Naive B cell (primary cell): ENCODE measurements at regions not wholly inside any gene's neighbourhood (a gene's known extent, or its start where the extent isn't known, plus 50 kb on each side); places are given as distances from the start of the nearest gene placed in this dataset.

ENCODE experiments used
- ATAC-seq, 2 donors: fragments of 150-1000 bp; cut with Tn5 transposase; 2 replicates each; pipeline ENCODE4 v1.10.0; 2021; ENCODE audit warnings: low read depth in 2 of 2, mild to moderate bottlenecking in 2 of 2, moderate library complexity in 2 of 2
- DNase-seq: peaks from one replicate; pipeline ENCODE4 v3.0.0; 2022
- H3K27ac Mint-ChIP-seq, 6 donors: one replicate each; pipeline ENCODE4 v1.8.0; 2020 to 2022; ENCODE audit warnings: mild to moderate bottlenecking in 6 of 6, mixed read lengths in 6 of 6, moderate library complexity in 5 of 6, inconsistent platforms in 2 of 6
- H3K27me3 Mint-ChIP-seq, 3 donors: one replicate each; pipeline ENCODE4 v1.8.0; 2021 to 2022; ENCODE audit warnings: mixed read lengths in 3 of 3, mild to moderate bottlenecking in 1 of 3
- H3K36me3 Mint-ChIP-seq, 2 donors: one replicate each; pipeline ENCODE4 v1.8.0; 2020 to 2022; ENCODE audit warnings: mixed read lengths in 2 of 2, inconsistent platforms in 1 of 2, mild to moderate bottlenecking in 1 of 2
- H3K4me1 Mint-ChIP-seq, 3 donors: one replicate each; pipeline ENCODE4 v1.8.0; 2020 to 2022; ENCODE audit warnings: mixed read lengths in 3 of 3, inconsistent platforms in 1 of 3, mild to moderate bottlenecking in 1 of 3, moderate library complexity in 1 of 3
- H3K4me3 Mint-ChIP-seq, 8 donors: one replicate each; pipeline ENCODE4 v1.8.0; 2020 to 2022; ENCODE audit warnings: mild to moderate bottlenecking in 8 of 8, mixed read lengths in 8 of 8, moderate library complexity in 8 of 8, inconsistent platforms in 2 of 8
- H3K9me3 Mint-ChIP-seq, 7 donors: one replicate each; pipeline ENCODE4 v1.8.0; 2020 to 2022; ENCODE audit warnings: mixed read lengths in 7 of 7, mild to moderate bottlenecking in 5 of 7, inconsistent platforms in 2 of 7, moderate library complexity in 1 of 7

GRCh38 chr12:34526946-34527345 lies 504.6 kb downstream of the ALG10 start:
- Mint-ChIP-seq H3K9me3 (peaks cover 20 to 62% (median 32%) of the 10 kb centered on the region in 7 donors), H3K36me3 (peaks cover 0 to 12% of the 10 kb centered on the region in 2 donors), H3K27me3 (no peaks in the 10 kb centered on the region), H3K4me1 (no peaks in the 10 kb centered on the region), H3K4me3 (no peak overlapping the region), H3K27ac (no peak overlapping the region)
- ATAC-seq (no peak), DNase-seq (no peak)

DNA sequence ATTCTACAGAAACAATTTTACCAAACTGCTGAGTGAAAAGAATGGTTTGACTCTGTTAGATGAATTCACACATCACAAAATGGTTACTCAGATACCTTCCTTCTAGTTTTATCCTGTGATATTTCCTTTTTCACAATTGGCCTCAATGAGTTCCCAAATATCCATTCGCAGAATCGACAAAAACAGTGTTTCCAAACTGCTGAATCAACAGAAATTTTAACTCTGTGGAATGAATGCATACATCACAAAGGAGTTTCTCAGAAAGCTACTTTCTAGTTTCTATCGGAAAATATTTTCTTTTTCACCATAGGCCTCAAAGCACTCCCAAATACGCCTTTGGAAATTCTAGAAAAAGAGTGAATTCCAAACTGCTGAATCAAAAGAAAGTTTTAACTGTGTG lies 525.0 kb downstream of the ALG10 start:
- no peak for DNase-seq
- Mint-ChIP-seq H3K4me3 (no peak overlapping the region), H3K9me3 (peaks cover 9 to 86% (median 54%) of the 10 kb centered on the region in 7 donors), H3K4me1 (no peaks in the 10 kb centered on the region), H3K27me3 (no peaks in the 10 kb centered on the region), H3K36me3 (peaks cover 0 to 17% of the 10 kb centered on the region in 2 donors), H3K27ac (no peak overlapping the region)
- ATAC-seq, result no peak

DNA sequence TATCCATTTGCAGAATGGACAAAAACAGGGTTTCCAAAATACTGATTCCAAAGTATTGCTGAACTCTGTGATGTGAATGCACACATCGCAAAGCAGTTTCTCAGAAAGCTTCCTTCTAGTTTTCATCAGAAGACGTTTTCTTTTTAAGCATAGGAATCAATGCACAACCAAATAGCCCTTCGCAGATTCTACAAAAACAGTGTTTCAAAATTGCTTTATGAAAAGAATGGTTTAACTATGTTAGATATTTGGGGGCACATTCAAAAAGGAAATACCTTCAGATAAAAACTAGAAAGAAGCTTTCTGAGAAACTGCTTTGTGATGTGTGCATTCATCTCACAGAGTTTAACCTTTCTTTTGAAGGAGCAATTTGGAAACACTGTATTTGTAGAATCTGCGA lies 569.7 kb downstream of the ALG10 start:
- H3K36me3 Mint-ChIP-seq, result peaks cover 0 to 25% of the 10 kb centered on the region in 2 donors
- DNase-seq (no peak), ATAC-seq (no peak)
- H3K9me3 Mint-ChIP-seq, result peaks cover 19 to 87% (median 73%) of the 10 kb centered on the region in 7 donors
- no peak overlapping the region for H3K27ac Mint-ChIP-seq
- no peaks in the 10 kb centered on the region for H3K4me1 Mint-ChIP-seq
- no peak overlapping the region for H3K4me3 Mint-ChIP-seq
- H3K27me3 Mint-ChIP-seq, result no peaks in the 10 kb centered on the region

GRCh38 chr12:34595749-34596733 lies 573.7 kb downstream of the ALG10 start:
- Mint-ChIP-seq H3K4me1 (no peaks in the 10 kb centered on the region), H3K9me3 (peaks cover 31 to 72% (median 62%) of the 10 kb centered on the region in 7 donors), H3K27ac (no peak overlapping the region), H3K36me3 (peaks cover 0 to 55% of the 10 kb centered on the region in 2 donors), H3K27me3 (no peaks in the 10 kb centered on the region), H3K4me3 (no peak overlapping the region)
- ATAC-seq (no peak), DNase-seq (no peak)

DNA sequence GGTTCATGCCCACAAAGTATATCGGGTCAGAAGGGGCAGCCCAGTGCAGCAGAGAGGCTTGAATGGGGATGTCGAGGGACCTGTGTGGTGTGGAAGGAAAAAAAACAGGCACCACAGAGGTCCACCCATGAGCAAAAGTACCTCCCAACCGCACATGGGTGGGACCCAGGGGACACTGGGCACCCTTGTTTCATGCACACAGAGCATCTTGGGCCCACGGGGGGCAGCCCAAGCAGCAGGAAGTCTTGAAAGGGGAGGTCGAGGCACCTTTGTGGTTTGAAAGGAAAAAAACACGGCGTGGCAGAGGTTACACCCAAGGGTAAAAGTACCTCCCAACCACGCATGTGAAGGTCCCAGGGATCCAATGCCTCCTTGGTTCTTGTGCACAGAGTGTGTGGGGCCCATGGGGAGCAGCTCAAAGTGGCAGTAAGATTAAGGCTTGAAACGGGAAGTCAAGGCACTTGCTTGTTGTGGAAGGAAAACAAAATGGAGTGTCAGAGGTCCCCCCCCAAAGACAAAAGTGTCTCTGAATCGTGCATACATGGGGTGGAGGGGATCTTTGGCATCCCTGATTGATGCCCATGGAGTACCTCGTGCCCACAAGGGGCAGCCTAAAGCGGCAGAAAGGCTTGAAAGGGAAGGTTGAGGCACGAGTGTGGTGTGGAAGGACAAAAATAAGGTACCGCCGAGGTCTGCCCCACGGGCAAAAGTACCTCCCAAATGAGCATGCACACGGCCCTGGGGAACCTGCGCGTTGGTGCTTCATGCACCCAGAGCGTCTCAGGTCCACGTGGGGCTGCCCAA lies 575.5 kb downstream of the ALG10 start:
- Mint-ChIP-seq H3K4me3 (no peak overlapping the region), H3K9me3 (peaks cover 38 to 68% (median 48%) of the 10 kb centered on the region in 7 donors), H3K27me3 (no peaks in the 10 kb centered on the region), H3K27ac (no peak overlapping the region), H3K4me1 (no peaks in the 10 kb centered on the region), H3K36me3 (peaks cover 0 to 66% of the 10 kb centered on the region in 2 donors)
- DNase-seq (no peak), ATAC-seq (no peak)

DNA sequence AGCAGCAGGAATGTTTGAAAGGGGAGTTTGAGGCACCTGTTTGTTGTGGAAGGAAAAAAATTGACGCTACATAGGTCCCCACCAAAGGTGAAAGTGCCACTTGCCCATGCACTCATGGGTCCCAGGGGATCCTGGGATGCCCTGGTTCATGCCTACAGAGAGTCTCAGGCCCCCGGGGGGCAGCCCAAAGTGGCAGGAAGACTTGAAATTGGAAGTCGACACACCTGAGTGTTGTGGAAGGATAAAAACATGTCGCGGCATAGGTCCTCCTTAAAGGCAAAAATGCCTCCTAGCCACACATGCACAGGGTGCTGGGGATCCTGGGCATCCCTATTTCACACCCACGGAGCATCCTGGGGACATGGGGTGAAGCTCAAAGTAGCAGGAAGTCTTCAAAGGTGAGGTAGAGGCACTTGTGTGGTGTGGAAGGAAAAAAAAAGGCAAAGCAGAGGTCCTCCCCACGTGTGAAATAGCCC lies 576.1 kb downstream of the ALG10 start:
- H3K9me3 Mint-ChIP-seq, result peaks cover 38 to 64% (median 47%) of the 10 kb centered on the region in 7 donors
- no peaks in the 10 kb centered on the region for H3K27me3 Mint-ChIP-seq
- no peaks in the 10 kb centered on the region for H3K4me1 Mint-ChIP-seq
- H3K36me3 Mint-ChIP-seq, result peaks cover 0 to 72% of the 10 kb centered on the region in 2 donors
- no peak overlapping the region for H3K27ac Mint-ChIP-seq
- ATAC-seq, result no peak
- no peak for DNase-seq
- H3K4me3 Mint-ChIP-seq, result no peak overlapping the region

GRCh38 chr12:34598851-34599529 lies 576.7 kb downstream of the ALG10 start:
- no peak overlapping the region for H3K27ac Mint-ChIP-seq
- H3K36me3 Mint-ChIP-seq, result peaks cover 0 to 78% of the 10 kb centered on the region in 2 donors
- peak overlapping the region in 1 of 8 donors; percentile 59 for H3K4me3 Mint-ChIP-seq
- ATAC-seq, result no peak
- DNase-seq, result no peak
- H3K4me1 Mint-ChIP-seq, result no peaks in the 10 kb centered on the region
- peaks cover 35 to 65% (median 51%) of the 10 kb centered on the region in 7 donors for H3K9me3 Mint-ChIP-seq
- no peaks in the 10 kb centered on the region for H3K27me3 Mint-ChIP-seq

DNA sequence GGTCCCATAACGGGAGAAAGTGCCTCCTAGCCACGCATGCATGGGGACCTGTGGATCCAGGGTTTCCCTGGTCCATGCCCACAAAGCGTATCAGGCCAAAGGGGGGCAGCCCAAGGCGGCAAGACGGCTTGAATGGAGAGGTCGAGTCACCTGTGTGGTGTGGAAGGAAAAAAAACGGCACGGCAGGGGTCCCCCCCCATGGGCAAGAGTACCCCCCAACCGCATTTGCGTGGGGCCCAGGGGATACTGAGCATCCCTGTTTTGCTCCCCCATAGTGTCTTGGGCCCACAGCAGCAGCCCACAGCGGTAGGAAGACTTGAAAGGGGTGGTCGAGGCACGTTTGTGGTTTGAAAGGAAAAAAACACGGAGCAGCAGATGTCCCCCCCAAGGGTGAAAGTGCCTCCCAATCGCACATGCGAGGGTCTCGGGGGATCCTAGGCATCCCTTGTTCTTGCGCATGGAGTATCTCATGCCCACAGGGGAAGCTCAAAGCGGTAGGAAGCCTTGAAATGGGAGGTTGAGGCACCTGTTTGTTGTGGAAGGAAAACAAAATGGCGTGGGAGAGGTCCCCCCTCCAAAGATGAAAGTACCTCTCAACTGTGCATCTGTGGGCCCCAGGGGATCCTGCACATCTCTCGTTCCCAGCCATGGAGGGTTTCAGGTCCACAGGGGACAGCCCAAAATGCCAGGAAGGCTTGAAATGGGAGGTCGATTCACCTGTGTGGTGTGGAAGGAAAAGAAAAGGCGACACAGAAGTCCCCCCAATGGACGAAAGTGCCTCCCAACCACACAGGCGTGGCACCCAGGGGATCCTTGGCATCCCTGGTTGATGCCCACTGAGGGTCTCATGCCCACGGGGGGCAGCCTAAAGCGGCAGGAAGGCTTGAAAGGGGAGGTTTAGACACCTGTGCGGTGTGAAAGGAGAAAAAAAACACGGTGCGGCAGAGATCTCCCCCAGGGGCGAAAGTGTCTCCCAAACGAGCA lies 577.5 kb downstream of the ALG10 start:
- Mint-ChIP-seq H3K9me3 (peaks cover 29 to 64% (median 52%) of the 10 kb centered on the region in 7 donors), H3K27ac (no peak overlapping the region), H3K27me3 (no peaks in the 10 kb centered on the region), H3K4me3 (no peak overlapping the region), H3K4me1 (no peaks in the 10 kb centered on the region), H3K36me3 (peaks cover 0 to 86% of the 10 kb centered on the region in 2 donors)
- no peak for ATAC-seq
- no peak for DNase-seq

DNA sequence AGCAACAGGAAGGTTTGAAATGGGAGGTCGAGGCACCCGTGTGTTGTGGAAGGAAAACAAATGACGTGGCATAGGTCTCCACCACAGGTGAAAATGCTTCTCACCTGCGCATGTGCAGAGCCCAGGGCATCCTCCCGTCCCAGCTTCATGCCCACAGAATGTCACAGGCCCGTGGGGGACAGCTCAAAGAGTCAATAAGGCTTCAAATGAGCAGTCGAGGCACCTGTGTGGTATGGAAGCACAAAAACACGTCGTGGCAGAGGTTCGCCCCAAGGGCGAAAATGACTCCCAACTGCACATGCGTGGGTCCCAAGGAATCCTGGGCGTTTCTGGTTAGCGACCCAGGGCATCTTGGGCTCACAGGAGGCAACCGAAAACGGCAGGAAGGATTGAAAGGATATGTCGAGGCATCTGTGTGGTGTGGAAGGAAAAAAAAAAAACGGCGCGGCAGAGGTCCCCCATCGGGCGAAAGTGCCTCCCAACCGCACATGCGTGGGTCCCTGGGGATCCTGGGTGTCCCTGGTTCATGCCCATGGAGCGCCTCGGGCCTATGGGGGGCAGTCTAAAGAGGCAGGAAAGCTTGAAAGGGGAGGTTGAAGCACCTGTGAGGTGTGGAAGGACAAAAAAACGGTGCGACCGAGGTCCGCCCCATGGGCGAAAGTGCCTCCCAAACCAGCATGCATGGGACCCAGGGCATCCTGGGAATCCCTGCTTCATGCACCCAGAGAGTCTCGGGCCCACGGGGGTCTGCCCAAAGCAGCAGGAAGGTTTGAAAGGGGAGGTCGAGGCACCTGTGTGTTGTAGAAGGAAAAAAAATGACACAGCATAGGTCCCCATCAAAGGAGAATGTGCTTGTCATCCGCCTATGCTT lies 578.5 kb downstream of the ALG10 start:
- no peaks in the 10 kb centered on the region for H3K27me3 Mint-ChIP-seq
- H3K27ac Mint-ChIP-seq, result no peak overlapping the region
- H3K4me1 Mint-ChIP-seq, result no peaks in the 10 kb centered on the region
- ATAC-seq (no peak), DNase-seq (no peak)
- peaks cover 19 to 61% (median 43%) of the 10 kb centered on the region in 7 donors for H3K9me3 Mint-ChIP-seq
- peaks cover 0 to 92% of the 10 kb centered on the region in 2 donors for H3K36me3 Mint-ChIP-seq
- no peak overlapping the region for H3K4me3 Mint-ChIP-seq

GRCh38 chr12:34601689-34602088 lies 579.4 kb downstream of the ALG10 start:
- Mint-ChIP-seq H3K27me3 (no peaks in the 10 kb centered on the region), H3K4me3 (no peak overlapping the region), H3K9me3 (peaks cover 23 to 63% (median 47%) of the 10 kb centered on the region in 7 donors), H3K36me3 (peaks cover 0 to 86% of the 10 kb centered on the region in 2 donors), H3K4me1 (no peaks in the 10 kb centered on the region), H3K27ac (no peak overlapping the region)
- ATAC-seq (no peak), DNase-seq (no peak)

DNA sequence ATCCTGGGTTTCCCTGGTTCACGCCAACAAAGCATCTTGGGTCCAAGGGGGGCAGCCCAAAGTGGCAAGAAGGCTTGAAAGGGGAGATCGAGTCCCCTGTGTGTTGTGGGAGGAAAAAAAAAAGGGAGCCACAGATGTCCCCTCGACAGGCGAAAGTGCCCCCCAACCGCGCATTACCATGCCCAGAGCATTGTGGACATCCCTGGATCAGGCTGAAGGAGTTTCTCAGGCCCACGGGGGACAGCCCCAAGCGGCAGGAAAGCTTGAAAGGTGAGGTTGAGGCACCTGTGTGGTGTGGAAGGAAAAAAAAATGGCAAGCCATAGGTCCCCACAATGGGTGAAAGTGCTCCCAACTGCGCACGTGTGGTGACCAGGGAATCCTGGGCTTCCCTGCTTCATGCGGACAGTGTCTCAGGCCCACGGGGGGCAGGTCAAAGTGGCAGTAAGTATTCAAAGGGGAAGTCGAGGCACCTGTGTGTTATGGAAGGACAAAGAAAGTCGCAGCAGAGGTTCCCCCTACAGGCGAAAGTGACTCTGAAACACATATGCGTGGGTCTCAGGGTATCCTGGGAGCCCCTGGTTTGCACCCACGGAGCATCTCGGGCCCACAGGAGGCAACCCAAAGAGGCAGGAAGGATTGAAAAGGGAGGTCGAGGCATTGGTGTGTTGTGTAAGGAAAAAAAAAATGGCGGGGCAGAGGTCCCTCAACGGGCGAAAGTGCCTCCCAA lies 580.1 kb downstream of the ALG10 start:
- no peak for DNase-seq
- H3K36me3 Mint-ChIP-seq, result peaks cover 0 to 80% of the 10 kb centered on the region in 2 donors

More for the DNA sequence above, 580.1 kb downstream of the ALG10 start:
- no peaks in the 10 kb centered on the region for H3K27me3 Mint-ChIP-seq
- no peak for ATAC-seq
- no peaks in the 10 kb centered on the region for H3K4me1 Mint-ChIP-seq
- H3K27ac Mint-ChIP-seq, result peak overlapping the region in 1 of 6 donors; percentile 28
- peaks cover 25 to 62% (median 46%) of the 10 kb centered on the region in 7 donors for H3K9me3 Mint-ChIP-seq
- no peak overlapping the region for H3K4me3 Mint-ChIP-seq
